ENCODE measurements at regions not wholly inside any gene's neighbourhood (a gene's known extent, or its start where the extent isn't known, plus 50 kb on each side); places are given as distances from the start of the nearest gene placed in this dataset.

- no peak for DNase-seq (ENCODE audit: low read depth, low spot score)
These were observed 359.9 kb upstream of the FSHR start for GRCh38 chr2:49514201-49514600.

GRCh38 chr2:49490710-49491109 is 336.4 kb upstream of the FSHR start:
- no peak for DNase-seq (ENCODE audit: low read depth, low spot score)

GRCh38 chr2:49487139-49487538 is 332.8 kb upstream of the FSHR start:
- DNase-seq (ENCODE audit: low read depth, low spot score) = no peak

GRCh38 chr2:49480520-49480919 is 326.2 kb upstream of the FSHR start:
- DNase-seq (ENCODE audit: low read depth, low spot score) = no peak

GRCh38 chr2:49465157-49465831 is 311.0 kb upstream of the FSHR start:
- no peak for DNase-seq (ENCODE audit: low read depth, low spot score)

- DNase-seq (ENCODE audit: low read depth, low spot score) = no peak
These were observed 305.1 kb upstream of the FSHR start for GRCh38 chr2:49459314-49459993.

GRCh38 chr2:49444005-49444404 is 289.7 kb upstream of the FSHR start:
- no peak for DNase-seq (ENCODE audit: low read depth, low spot score)

- no peak for DNase-seq (ENCODE audit: low read depth, low spot score)
These were observed 272.7 kb upstream of the FSHR start for GRCh38 chr2:49426996-49427395.

- no peak for DNase-seq (ENCODE audit: low read depth, low spot score)
These were observed 261.9 kb upstream of the FSHR start for GRCh38 chr2:49416252-49416651.

- DNase-seq (ENCODE audit: low read depth, low spot score) = no peak
These were observed 249.8 kb upstream of the FSHR start for GRCh38 chr2:49404108-49404507.

GRCh38 chr2:49403637-49404036 is 249.3 kb upstream of the FSHR start:
- DNase-seq (ENCODE audit: low read depth, low spot score) = no peak

GRCh38 chr2:49379406-49379805 is 225.1 kb upstream of the FSHR start:
- DNase-seq (ENCODE audit: low read depth, low spot score) = no peak

- no peak for DNase-seq (ENCODE audit: low read depth, low spot score)
These were observed 216.9 kb upstream of the FSHR start for GRCh38 chr2:49371128-49371701.

- DNase-seq (ENCODE audit: low read depth, low spot score) = no peak
These were observed 215.3 kb upstream of the FSHR start for GRCh38 chr2:49369650-49370049.

- DNase-seq (ENCODE audit: low read depth, low spot score) = no peak
These were observed 214.8 kb upstream of the FSHR start for GRCh38 chr2:49369101-49369500.

GRCh38 chr2:49367003-49367402 is 212.7 kb upstream of the FSHR start:
- DNase-seq (ENCODE audit: low read depth, low spot score) = no peak

- no peak for DNase-seq (ENCODE audit: low read depth, low spot score)
These were observed 206.1 kb upstream of the FSHR start for GRCh38 chr2:49360407-49360767.

- no peak for DNase-seq (ENCODE audit: low read depth, low spot score)
These were observed 205.5 kb upstream of the FSHR start for GRCh38 chr2:49359721-49360406.

GRCh38 chr2:49355611-49356010 is 201.3 kb upstream of the FSHR start:
- DNase-seq (ENCODE audit: low read depth, low spot score) = no peak

GRCh38 chr2:49351560-49351959 is 197.2 kb upstream of the FSHR start:
- no peak for DNase-seq (ENCODE audit: low read depth, low spot score)

GRCh38 chr2:49343638-49344037 is 189.3 kb upstream of the FSHR start:
- DNase-seq (ENCODE audit: low read depth, low spot score) = no peak

GRCh38 chr2:49342156-49342555 is 187.8 kb upstream of the FSHR start:
- DNase-seq (ENCODE audit: low read depth, low spot score) = no peak

GRCh38 chr2:49335546-49335945 is 181.2 kb upstream of the FSHR start:
- no peak for DNase-seq (ENCODE audit: low read depth, low spot score)

All from brain pericyte (primary cell).